ENCODE measurements at regions not wholly inside any gene's neighbourhood (a gene's known extent, or its start where the extent isn't known, plus 50 kb on each side); places are given as distances from the start of the nearest gene placed in this dataset.

- no peak overlapping the region for H3K4me3 ChIP-seq (ENCODE audit: control extremely low read depth in 1 of 5, extremely low read depth in 1 of 5, insufficient read depth in 1 of 5, low read depth in 2 of 5, low read length in 4 of 5)
- H3K4me3 Mint-ChIP-seq = no peak overlapping the region
- H3K27me3 Mint-ChIP-seq = no peaks in the 10 kb centered on the region
- POLR2A ChIA-PET = no interaction called here
- CTCF ChIA-PET = no interaction called here
- no peak for DNase-seq
- no peaks in the 10 kb centered on the region for H3K36me3 ChIP-seq (replicated peaks in 1 of 2; ENCODE audit: control extremely low read depth in 1 of 2, control insufficient read depth in 1 of 2, extremely low read depth in 1 of 2, insufficient read depth in 2 of 2, low read length in 1 of 2)
- TF ChIP-seq EZH2 (IDR thresholded peaks at IDR 0.05; ENCODE audit: borderline replicate concordance, insufficient read depth, low read depth, low read length, poor library complexity, severe bottlenecking) (no peak), CTCF (IDR thresholded peaks at IDR 0.05) (no peak)
- H3K9ac ChIP-seq (ENCODE audit: low read length) = no peak overlapping the region
- intact Hi-C loops (cut with micrococcal nuclease) = no loop called here
- H3K9me3 Mint-ChIP-seq (ENCODE audit: insufficient read depth) = no peaks in the 10 kb centered on the region
- no peaks in the 10 kb centered on the region for H3K9me3 ChIP-seq (ENCODE audit: control extremely low read depth in 1 of 3, control insufficient read depth in 2 of 3, insufficient read depth in 1 of 3, low read length in 2 of 3)
- ATAC-seq (ENCODE audit: low read depth) = no peak
- H4K20me1 ChIP-seq (ENCODE audit: control insufficient read depth, insufficient read depth, low read length, poor library complexity, severe bottlenecking) = no peaks in the 10 kb centered on the region
- H3K27ac Mint-ChIP-seq = no peak overlapping the region
- H2AFZ ChIP-seq (ENCODE audit: insufficient read depth, low read depth, low read length, poor library complexity, severe bottlenecking) = no peak overlapping the region
- H3K4me2 ChIP-seq (replicated peaks; ENCODE audit: low read depth, low read length, poor library complexity, severe bottlenecking) = no peak overlapping the region
- no peaks in the 10 kb centered on the region for H3K79me2 ChIP-seq (ENCODE audit: control insufficient read depth, insufficient read depth, low read length)
- no peaks in the 10 kb centered on the region for H3K27me3 ChIP-seq (replicated peaks in 1 of 4; ENCODE audit: control extremely low read depth in 1 of 4, control insufficient read depth in 3 of 4, insufficient read depth in 4 of 4, low read length in 3 of 4)
- H3K4me1 ChIP-seq (ENCODE audit: control insufficient read depth in 2 of 2, insufficient read depth in 2 of 2, low read length in 2 of 2) = peaks cover 0 to 4% of the 10 kb centered on the region in 2 donors
- H3K27ac ChIP-seq (ENCODE audit: low read length in 2 of 2) = no peak overlapping the region
- peaks cover 5% of the 10 kb centered on the region for H3K4me1 Mint-ChIP-seq
- WGBS (ENCODE audit: insufficient coverage) = 90% methylated on average over 23 of the region's 26 CpGs
Observed at GRCh38 chr6:168890306-168890980, 363.2 kb downstream of the THBS2 start.

GRCh38 chr6:168888786-168889345 is 364.8 kb downstream of the THBS2 start:
- CTCF ChIA-PET = interaction anchor here (0.9 to 1.0 kb wide), 2 partner anchors 12 to 14 kb away, joined by 3 read pairs; no protein-coding TSS in a partner anchor
- Histone ChIP-seq H3K9ac (ENCODE audit: low read length) (no peak overlapping the region), H3K4me2 (replicated peaks; ENCODE audit: low read depth, low read length, poor library complexity, severe bottlenecking) (no peak overlapping the region), H2AFZ (ENCODE audit: insufficient read depth, low read depth, low read length, poor library complexity, severe bottlenecking) (no peak overlapping the region), H3K27me3 (replicated peaks in 1 of 4; ENCODE audit: control extremely low read depth in 1 of 4, control insufficient read depth in 3 of 4, insufficient read depth in 4 of 4, low read length in 3 of 4) (no peaks in the 10 kb centered on the region), H3K27ac (ENCODE audit: low read length in 2 of 2) (no peak overlapping the region), H3K36me3 (replicated peaks in 1 of 2; ENCODE audit: control extremely low read depth in 1 of 2, control insufficient read depth in 1 of 2, extremely low read depth in 1 of 2, insufficient read depth in 2 of 2, low read length in 1 of 2) (no peaks in the 10 kb centered on the region), H4K20me1 (ENCODE audit: control insufficient read depth, insufficient read depth, low read length, poor library complexity, severe bottlenecking) (no peaks in the 10 kb centered on the region), H3K9me3 (ENCODE audit: control extremely low read depth in 1 of 3, control insufficient read depth in 2 of 3, insufficient read depth in 1 of 3, low read length in 2 of 3) (peaks cover 0 to 3% (median 0%) of the 10 kb centered on the region in 3 donors), H3K4me3 (ENCODE audit: control extremely low read depth in 1 of 5, extremely low read depth in 1 of 5, insufficient read depth in 1 of 5, low read depth in 2 of 5, low read length in 4 of 5) (no peak overlapping the region), H3K4me1 (ENCODE audit: control insufficient read depth in 2 of 2, insufficient read depth in 2 of 2, low read length in 2 of 2) (no peaks in the 10 kb centered on the region), H3K79me2 (ENCODE audit: control insufficient read depth, insufficient read depth, low read length) (no peaks in the 10 kb centered on the region)
- no peak for ATAC-seq (ENCODE audit: low read depth)
- intact Hi-C loops (cut with micrococcal nuclease) = no loop called here
- Mint-ChIP-seq H3K27ac (no peak overlapping the region), H3K27me3 (peaks cover 5% of the 10 kb centered on the region), H3K9me3 (ENCODE audit: insufficient read depth) (no peaks in the 10 kb centered on the region), H3K4me3 (no peak overlapping the region), H3K4me1 (peaks cover 7% of the 10 kb centered on the region)
- 92% methylated on average over 15 of the region's 18 CpGs for WGBS (ENCODE audit: insufficient coverage)
- POLR2A ChIA-PET = no interaction called here
- DNase-seq = no peak
- no peak for TF ChIP-seq EZH2 (IDR thresholded peaks at IDR 0.05; ENCODE audit: borderline replicate concordance, insufficient read depth, low read depth, low read length, poor library complexity, severe bottlenecking)
- TF ChIP-seq CTCF (IDR thresholded peaks at IDR 0.05) = no peak

All from B cell (primary cell).